ENCODE measurements at regions not wholly inside any gene's neighbourhood (a gene's known extent, or its start where the extent isn't known, plus 50 kb on each side); places are given as distances from the start of the nearest gene placed in this dataset.
A peak's percentile ranks its signal among the peaks of the same experiment; 100 is the strongest.

- no peak for DNase-seq (ENCODE audit: low read depth in 1 of 2, low spot score in 1 of 2)
- Histone ChIP-seq H3K27ac (replicated peaks) (no peak overlapping the region), H3K4me3 (replicated peaks; ENCODE audit: insufficient read depth, low read length) (no peak overlapping the region), H3K27me3 (ENCODE audit: insufficient read depth, poor library complexity, severe bottlenecking) (no peaks in the 10 kb centered on the region)
- TF ChIP-seq GABPA (IDR thresholded peaks at IDR 0.05; ENCODE audit: low read depth) (no peak), SPI1 (IDR thresholded peaks at IDR 0.05; ENCODE audit: borderline replicate concordance, low read depth) (no peak), POLR2AphosphoS5 (IDR thresholded peaks at IDR 0.05; ENCODE audit: low read depth) (no peak), REST (IDR thresholded peaks at IDR 0.05; ENCODE audit: insufficient replicate concordance, low read depth) (no peak)
- TF ChIP-seq, protein P1, sequence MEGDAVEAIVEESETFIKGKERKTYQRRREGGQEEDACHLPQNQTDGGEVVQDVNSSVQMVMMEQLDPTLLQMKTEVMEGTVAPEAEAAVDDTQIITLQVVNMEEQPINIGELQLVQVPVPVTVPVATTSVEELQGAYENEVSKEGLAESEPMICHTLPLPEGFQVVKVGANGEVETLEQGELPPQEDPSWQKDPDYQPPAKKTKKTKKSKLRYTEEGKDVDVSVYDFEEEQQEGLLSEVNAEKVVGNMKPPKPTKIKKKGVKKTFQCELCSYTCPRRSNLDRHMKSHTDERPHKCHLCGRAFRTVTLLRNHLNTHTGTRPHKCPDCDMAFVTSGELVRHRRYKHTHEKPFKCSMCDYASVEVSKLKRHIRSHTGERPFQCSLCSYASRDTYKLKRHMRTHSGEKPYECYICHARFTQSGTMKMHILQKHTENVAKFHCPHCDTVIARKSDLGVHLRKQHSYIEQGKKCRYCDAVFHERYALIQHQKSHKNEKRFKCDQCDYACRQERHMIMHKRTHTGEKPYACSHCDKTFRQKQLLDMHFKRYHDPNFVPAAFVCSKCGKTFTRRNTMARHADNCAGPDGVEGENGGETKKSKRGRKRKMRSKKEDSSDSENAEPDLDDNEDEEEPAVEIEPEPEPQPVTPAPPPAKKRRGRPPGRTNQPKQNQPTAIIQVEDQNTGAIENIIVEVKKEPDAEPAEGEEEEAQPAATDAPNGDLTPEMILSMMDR (IDR thresholded peaks at IDR 0.05; ENCODE audit: insufficient read depth, low read length), result no peak
These were observed 203.6 kb upstream of the MAMLD1 start for GRCh38 chrX:150159537-150159936.

- H3K27me3 ChIP-seq (ENCODE audit: insufficient read depth, poor library complexity, severe bottlenecking), result no peaks in the 10 kb centered on the region
- DNase-seq (ENCODE audit: low read depth in 1 of 2, low spot score in 1 of 2), result no peak
- H3K27ac ChIP-seq (replicated peaks), result no peak overlapping the region
- TF ChIP-seq REST (IDR thresholded peaks at IDR 0.05; ENCODE audit: insufficient replicate concordance, low read depth), result no peak
- no peak for TF ChIP-seq POLR2AphosphoS5 (IDR thresholded peaks at IDR 0.05; ENCODE audit: low read depth)
- TF ChIP-seq GABPA (IDR thresholded peaks at IDR 0.05; ENCODE audit: low read depth), result no peak
- TF ChIP-seq, protein P1 (IDR thresholded peaks at IDR 0.05; ENCODE audit: insufficient read depth, low read length), result no peak
- TF ChIP-seq SPI1 (IDR thresholded peaks at IDR 0.05; ENCODE audit: borderline replicate concordance, low read depth), result no peak
- H3K4me3 ChIP-seq (replicated peaks; ENCODE audit: insufficient read depth, low read length), result no peak overlapping the region
These were observed 202.5 kb upstream of the MAMLD1 start for GRCh38 chrX:150160656-150161055.

- TF ChIP-seq SPI1 (IDR thresholded peaks at IDR 0.05; ENCODE audit: borderline replicate concordance, low read depth) (peak; percentile 21; the same call in 1 of the 2 replicates), REST (IDR thresholded peaks at IDR 0.05; ENCODE audit: insufficient replicate concordance, low read depth) (no peak)
- H3K27ac ChIP-seq (replicated peaks), result no peak overlapping the region
- H3K27me3 ChIP-seq (ENCODE audit: insufficient read depth, poor library complexity, severe bottlenecking), result no peaks in the 10 kb centered on the region
- no peak overlapping the region for H3K4me3 ChIP-seq (replicated peaks; ENCODE audit: insufficient read depth, low read length)
- DNase-seq (ENCODE audit: low read depth in 1 of 2, low spot score in 1 of 2), result no peak
These were observed 201.9 kb upstream of the MAMLD1 start for GRCh38 chrX:150161193-150161592.

DNA sequence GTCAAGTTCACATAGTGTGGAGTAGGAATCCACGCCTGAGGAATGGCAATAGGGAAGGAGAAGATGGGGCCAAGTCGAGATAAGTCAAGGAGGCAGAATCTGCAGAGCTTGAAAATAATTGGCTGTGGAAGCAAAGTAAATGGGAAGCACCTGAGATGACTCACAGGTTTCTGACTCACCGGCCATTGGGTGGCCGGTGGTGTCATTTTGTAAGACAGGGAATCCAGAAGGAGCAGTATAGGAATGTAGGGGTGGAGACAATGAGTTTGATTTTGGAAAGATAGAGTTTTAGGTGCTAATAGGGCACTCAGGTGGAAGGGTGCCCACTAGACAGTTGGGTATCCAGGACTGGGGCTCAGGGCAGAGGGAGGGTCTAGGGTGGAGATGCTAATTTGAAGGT lies 201.0 kb upstream of the MAMLD1 start:
- H3K27ac ChIP-seq (replicated peaks), result no peak overlapping the region
- no peaks in the 10 kb centered on the region for H3K27me3 ChIP-seq (ENCODE audit: insufficient read depth, poor library complexity, severe bottlenecking)
- no peak for TF ChIP-seq REST (IDR thresholded peaks at IDR 0.05; ENCODE audit: insufficient replicate concordance, low read depth)
- no peak for TF ChIP-seq SPI1 (IDR thresholded peaks at IDR 0.05; ENCODE audit: borderline replicate concordance, low read depth)
- no peak for TF ChIP-seq GABPA (IDR thresholded peaks at IDR 0.05; ENCODE audit: low read depth)
- no peak for TF ChIP-seq POLR2AphosphoS5 (IDR thresholded peaks at IDR 0.05; ENCODE audit: low read depth)
- TF ChIP-seq, protein P1 (IDR thresholded peaks at IDR 0.05; ENCODE audit: insufficient read depth, low read length), result no peak
- no peak overlapping the region for H3K4me3 ChIP-seq (replicated peaks; ENCODE audit: insufficient read depth, low read length)
- no peak for DNase-seq (ENCODE audit: low read depth in 1 of 2, low spot score in 1 of 2)
